ENCODE measurements at regions not wholly inside any gene's neighbourhood (a gene's known extent, or its start where the extent isn't known, plus 50 kb on each side); places are given as distances from the start of the nearest gene placed in this dataset.

DNA sequence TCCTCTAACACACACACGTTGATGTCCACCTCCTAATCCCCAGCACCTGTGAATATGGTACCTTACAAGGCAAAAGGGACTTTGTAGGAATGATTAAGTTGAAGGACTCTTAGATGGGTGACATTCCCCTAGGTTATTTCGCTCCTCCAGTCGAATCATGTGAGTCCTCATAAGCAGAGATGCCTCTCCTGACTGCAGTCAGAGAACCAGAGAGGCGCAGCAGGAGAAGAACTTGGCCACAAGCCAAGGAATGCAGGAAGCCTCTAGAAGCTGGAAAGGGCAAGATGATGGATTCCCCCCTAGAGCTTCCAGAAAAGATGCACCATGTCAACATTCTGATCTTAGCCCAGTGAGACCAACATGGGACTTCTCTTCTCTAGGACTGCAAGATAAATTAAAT lies 133.1 kb upstream of the PTPRT start:
- TF ChIP-seq, protein P1, sequence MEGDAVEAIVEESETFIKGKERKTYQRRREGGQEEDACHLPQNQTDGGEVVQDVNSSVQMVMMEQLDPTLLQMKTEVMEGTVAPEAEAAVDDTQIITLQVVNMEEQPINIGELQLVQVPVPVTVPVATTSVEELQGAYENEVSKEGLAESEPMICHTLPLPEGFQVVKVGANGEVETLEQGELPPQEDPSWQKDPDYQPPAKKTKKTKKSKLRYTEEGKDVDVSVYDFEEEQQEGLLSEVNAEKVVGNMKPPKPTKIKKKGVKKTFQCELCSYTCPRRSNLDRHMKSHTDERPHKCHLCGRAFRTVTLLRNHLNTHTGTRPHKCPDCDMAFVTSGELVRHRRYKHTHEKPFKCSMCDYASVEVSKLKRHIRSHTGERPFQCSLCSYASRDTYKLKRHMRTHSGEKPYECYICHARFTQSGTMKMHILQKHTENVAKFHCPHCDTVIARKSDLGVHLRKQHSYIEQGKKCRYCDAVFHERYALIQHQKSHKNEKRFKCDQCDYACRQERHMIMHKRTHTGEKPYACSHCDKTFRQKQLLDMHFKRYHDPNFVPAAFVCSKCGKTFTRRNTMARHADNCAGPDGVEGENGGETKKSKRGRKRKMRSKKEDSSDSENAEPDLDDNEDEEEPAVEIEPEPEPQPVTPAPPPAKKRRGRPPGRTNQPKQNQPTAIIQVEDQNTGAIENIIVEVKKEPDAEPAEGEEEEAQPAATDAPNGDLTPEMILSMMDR (IDR thresholded peaks at IDR 0.05): no peak

DNA sequence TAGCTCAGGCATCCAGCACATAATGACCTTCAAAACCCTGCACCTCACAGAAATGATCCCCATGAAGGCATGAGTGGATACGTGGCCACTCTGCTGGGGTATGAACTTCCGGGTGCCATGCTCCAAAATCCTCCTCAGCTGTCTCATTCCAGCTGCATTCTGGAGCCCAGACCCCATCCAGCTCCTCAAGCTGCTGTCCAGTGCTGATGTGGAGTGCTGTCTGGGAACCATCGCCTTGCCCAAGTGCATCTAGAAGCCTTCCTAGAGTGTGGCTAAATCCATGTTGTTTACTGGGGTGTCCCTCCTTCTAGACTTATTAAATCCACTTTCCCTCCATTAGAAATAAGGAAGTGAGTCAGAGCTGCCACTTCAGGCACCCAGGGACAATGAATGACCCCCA lies 130.8 kb upstream of the PTPRT start:
- no peak for DNase-seq
- Histone ChIP-seq H3K27me3 (peaks cover 0 to 7% of the 10 kb centered on the region in 2 donors), H3K27ac (no peak overlapping the region), H3K9me3 (no peaks in the 10 kb centered on the region), H3K4me3 (no peak overlapping the region), H3K4me1 (no peaks in the 10 kb centered on the region), H3K36me3 (no peaks in the 10 kb centered on the region)
- TF ChIP-seq, protein P1 (IDR thresholded peaks at IDR 0.05): no peak
- intact Hi-C loops (cut with DNase I; ENCODE audit: low total_unique reads): no loop called here

More for the DNA sequence above, 133.1 kb upstream of the PTPRT start:
- Histone ChIP-seq H3K9me3 (no peaks in the 10 kb centered on the region), H3K36me3 (no peaks in the 10 kb centered on the region), H3K4me1 (no peaks in the 10 kb centered on the region), H3K4me3 (no peak overlapping the region), H3K27ac (no peak overlapping the region), H3K27me3 (peaks cover 0 to 7% of the 10 kb centered on the region in 2 donors)
- DNase-seq: no peak
- intact Hi-C loops (cut with DNase I; ENCODE audit: low total_unique reads): no loop called here

DNA sequence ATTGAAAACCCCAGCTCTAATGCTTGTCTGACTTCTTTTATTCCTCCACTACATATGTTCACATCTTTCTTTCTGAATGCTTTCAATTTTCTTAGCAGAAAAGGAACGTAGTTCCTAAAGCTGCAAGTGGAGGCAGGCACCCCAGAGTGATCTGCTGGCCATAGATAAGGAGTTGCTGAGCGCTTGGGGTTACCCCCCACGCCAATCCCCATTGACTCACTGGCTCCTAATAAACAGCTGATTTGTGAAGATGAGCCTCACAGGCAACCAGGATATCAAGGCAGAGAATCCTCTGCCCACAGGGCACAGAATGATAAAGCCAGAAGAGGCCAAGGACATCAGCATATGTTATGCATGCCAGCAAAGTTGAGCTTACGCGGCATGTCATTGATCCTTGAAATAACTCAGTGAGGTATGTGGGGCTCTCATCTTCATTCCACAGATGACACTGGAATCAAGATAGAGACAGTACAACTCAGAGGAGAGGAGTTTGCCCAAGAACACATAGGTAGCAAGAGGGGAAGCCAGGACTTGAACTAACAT lies 129.1 kb upstream of the PTPRT start:
- Histone ChIP-seq H3K27me3 (peaks cover 0 to 7% of the 10 kb centered on the region in 2 donors), H3K4me3 (no peak overlapping the region), H3K36me3 (no peaks in the 10 kb centered on the region), H3K27ac (no peak overlapping the region), H3K4me1 (no peaks in the 10 kb centered on the region), H3K9me3 (no peaks in the 10 kb centered on the region)
- intact Hi-C loops (cut with DNase I; ENCODE audit: low total_unique reads): no loop called here
- TF ChIP-seq, protein P1 (IDR thresholded peaks at IDR 0.05): no peak
- no peak for DNase-seq

DNA sequence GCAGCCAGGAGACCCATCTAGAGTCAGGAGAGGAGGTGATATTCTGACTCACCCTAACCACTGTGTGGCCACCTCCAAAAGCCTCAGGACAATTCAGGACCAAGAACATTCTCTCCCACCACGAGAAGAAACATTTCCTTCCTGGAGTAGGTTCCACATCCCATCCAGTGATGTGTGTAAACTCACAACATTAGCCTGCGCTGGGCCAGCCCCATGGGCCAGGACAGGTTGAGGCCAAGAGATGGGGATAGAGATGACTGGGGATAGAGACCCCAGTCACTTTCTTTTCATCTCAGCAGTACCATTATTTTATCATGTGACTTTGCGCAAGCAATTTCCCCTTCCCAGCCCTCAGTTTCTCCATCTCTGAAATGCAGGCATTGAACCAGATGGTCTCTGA lies 126.6 kb upstream of the PTPRT start:
- H3K4me1 ChIP-seq: no peaks in the 10 kb centered on the region
- TF ChIP-seq, protein P1 (IDR thresholded peaks at IDR 0.05): no peak
- no peaks in the 10 kb centered on the region for H3K9me3 ChIP-seq
- H3K27me3 ChIP-seq: peaks cover 0 to 2% of the 10 kb centered on the region in 2 donors
- no peak overlapping the region for H3K27ac ChIP-seq
- no peak overlapping the region for H3K4me3 ChIP-seq
- intact Hi-C loops (cut with DNase I; ENCODE audit: low total_unique reads): no loop called here
- H3K36me3 ChIP-seq: no peaks in the 10 kb centered on the region
- no peak for DNase-seq

DNA sequence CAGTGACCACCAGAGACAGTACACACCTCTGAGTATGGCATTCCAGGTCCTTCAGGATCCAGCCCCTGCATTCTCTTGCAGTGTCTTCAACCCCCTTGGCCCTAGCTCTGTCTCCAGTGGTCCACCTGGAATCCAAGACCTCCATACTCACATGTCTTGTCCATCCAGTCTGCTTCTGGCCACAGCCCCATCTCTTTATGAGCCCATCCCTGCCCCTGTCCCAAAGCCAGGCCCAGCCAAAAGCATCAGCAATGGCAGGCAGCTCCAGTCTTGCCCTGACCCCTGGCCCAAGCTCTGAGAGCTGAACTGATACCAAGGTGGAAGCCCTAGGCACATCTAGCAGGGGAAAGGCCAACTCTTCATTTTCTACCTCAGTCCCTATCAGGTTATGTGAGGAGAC lies 119.6 kb upstream of the PTPRT start:
- Histone ChIP-seq H3K27me3 (no peaks in the 10 kb centered on the region), H3K9me3 (no peaks in the 10 kb centered on the region), H3K36me3 (no peaks in the 10 kb centered on the region), H3K27ac (no peak overlapping the region), H3K4me1 (no peaks in the 10 kb centered on the region), H3K4me3 (no peak overlapping the region)
- intact Hi-C loops (cut with DNase I; ENCODE audit: low total_unique reads): no loop called here
- TF ChIP-seq, protein P1 (IDR thresholded peaks at IDR 0.05): no peak
- no peak for DNase-seq

DNA sequence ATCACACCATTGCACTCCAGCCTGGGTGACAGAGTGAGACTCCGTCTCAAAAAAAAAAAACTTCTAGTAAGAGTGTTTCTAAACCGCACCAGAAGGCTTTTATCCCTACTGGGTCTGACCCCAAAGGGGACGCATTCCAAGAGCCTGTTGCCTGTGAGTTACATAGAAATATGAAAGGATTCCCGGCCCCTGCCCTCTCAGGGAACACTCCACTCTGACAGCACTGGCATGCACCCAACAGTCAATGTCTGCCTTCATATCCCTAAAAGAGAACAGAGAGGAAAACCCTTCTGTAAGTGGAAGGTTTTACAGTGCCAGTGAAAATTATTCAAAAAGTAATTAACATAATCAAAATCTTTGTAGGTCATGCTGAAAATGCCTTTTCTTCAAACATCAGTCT lies 117.1 kb upstream of the PTPRT start:
- H3K4me3 ChIP-seq: no peak overlapping the region
- H3K36me3 ChIP-seq: no peaks in the 10 kb centered on the region
- TF ChIP-seq, protein P1 (IDR thresholded peaks at IDR 0.05): no peak
- no peaks in the 10 kb centered on the region for H3K4me1 ChIP-seq
- H3K27me3 ChIP-seq: no peaks in the 10 kb centered on the region
- no peaks in the 10 kb centered on the region for H3K9me3 ChIP-seq
- intact Hi-C loops (cut with DNase I; ENCODE audit: low total_unique reads): no loop called here
- DNase-seq: no peak
- no peak overlapping the region for H3K27ac ChIP-seq
